GM10266 (cell line): ENCODE measurements at regions not wholly inside any gene's neighbourhood (a gene's known extent, or its start where the extent isn't known, plus 50 kb on each side); places are given as distances from the start of the nearest gene placed in this dataset.

Experiments
- DNase-seq: peaks from one replicate; pipeline ENCODE4 v3.0.0; 2012; ENCODE audit errors: extremely low spot score
- CTCF ChIP-seq: IDR thresholded peaks from 2 replicates; pipeline ENCODE4 v1.5.1; 2012; ENCODE audit warnings: mild to moderate bottlenecking, low read depth; ENCODE audit not compliant: control insufficient read depth, insufficient read depth; ENCODE audit errors: missing control alignments

- no peak for TF ChIP-seq CTCF
- no peak for DNase-seq
These were observed 79.9 kb upstream of the ONECUT1 start for GRCh38 chr15:52870015-52870414.

- TF ChIP-seq CTCF, result no peak
- DNase-seq, result no peak
These were observed 76.6 kb upstream of the ONECUT1 start for GRCh38 chr15:52866698-52867097.

- DNase-seq, result no peak
- no peak for TF ChIP-seq CTCF
These were observed 72.5 kb upstream of the ONECUT1 start for GRCh38 chr15:52862677-52863076.

- no peak for DNase-seq
- no peak for TF ChIP-seq CTCF
These were observed 68.6 kb upstream of the ONECUT1 start for GRCh38 chr15:52858782-52859176.

- DNase-seq, result no peak
These were observed 68.0 kb upstream of the ONECUT1 start for GRCh38 chr15:52857937-52858781.

GRCh38 chr15:52857471-52857870 is 67.3 kb upstream of the ONECUT1 start:
- DNase-seq, result no peak
- TF ChIP-seq CTCF, result no peak

More at GRCh38 chr15:52857937-52858781, 68.0 kb upstream of the ONECUT1 start:
- TF ChIP-seq CTCF, result no peak

- no peak for DNase-seq
- no peak for TF ChIP-seq CTCF
These were observed 66.2 kb upstream of the ONECUT1 start for GRCh38 chr15:52856286-52856685.
